ENCODE measurements at regions not wholly inside any gene's neighbourhood (a gene's known extent, or its start where the extent isn't known, plus 50 kb on each side); places are given as distances from the start of the nearest gene placed in this dataset.

DNA sequence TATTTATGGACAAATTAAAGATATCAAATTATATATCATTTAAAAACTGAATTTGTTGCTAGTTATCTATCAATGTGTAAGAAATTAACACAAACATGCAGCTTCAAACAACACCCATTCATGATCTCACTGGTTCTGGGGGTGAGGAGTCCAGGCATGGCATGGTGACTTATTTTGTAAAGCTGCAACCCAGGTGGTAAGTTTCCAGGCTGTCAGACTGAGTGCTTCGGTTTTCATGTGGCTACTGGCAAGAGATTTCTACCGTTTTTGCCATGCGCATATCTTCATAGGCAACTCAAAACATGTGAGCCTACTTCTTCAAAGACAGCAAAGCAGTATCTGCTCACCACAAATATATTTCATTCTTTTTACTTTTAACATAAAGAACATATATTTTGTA, 364.3 kb upstream of the BCHE start:
- no peak for DNase-seq (ENCODE audit: low spot score)
- intact Hi-C loops (cut with DNase I), result no loop called here

DNA sequence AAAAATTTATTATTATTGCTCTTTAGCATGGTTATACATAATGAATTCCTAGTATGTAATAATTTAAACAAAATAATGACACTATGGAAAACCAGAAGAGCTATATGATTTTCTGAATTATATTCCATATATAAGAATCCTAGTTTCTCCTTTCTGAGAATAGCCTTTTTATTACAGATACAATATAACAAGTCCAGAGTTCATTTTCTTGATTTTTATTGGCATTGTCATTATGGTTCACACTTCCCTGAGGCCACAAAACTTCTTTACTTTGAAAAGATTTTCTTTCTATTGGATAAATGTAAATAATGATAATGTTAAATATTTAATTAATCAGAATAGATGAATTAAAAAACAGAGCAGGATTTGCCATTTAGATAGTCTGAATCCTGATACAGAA, 362.3 kb upstream of the BCHE start:
- intact Hi-C loops (cut with DNase I), result no loop called here
- no peak for DNase-seq (ENCODE audit: low spot score)

DNA sequence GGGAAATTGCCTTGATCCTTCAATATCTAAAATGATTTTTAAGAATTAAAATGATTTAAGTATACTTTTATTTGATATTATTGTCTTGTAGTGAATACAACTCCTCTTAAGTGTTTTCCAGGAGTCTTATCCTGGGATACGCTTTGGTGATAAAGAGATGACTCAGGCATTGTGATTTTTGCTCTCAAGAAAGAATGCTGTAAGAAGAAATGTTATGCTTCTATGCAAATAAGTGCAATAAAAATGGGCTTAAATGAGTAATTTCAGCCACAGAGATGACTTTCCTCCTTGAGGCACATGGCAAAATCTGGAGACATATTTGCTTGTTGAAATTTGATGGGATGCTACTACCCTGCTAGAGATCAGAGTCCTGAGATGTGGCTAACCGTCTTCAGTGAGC, 358.6 kb upstream of the BCHE start:
- DNase-seq (ENCODE audit: low spot score), result no peak
- intact Hi-C loops (cut with DNase I), result no loop called here

DNA sequence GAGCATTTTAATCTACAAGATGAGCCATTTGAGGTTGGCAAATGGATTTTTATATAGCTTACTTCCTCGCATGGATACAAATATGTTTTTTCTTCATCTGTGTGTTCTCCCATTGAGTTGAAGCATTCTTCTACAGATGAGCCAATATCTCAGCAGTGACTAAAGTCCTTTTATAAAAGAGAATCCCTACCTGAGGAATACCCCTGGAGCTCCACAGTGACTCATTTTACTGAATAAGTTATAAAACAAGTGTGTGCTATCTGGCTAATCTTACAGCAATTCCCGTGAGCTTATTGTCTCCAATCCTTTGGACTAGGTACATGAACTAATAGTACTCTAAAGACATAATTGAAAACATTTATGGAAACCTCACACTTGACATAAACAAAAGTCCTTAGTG, 354.2 kb upstream of the BCHE start:
- DNase-seq (ENCODE audit: low spot score), result no peak
- intact Hi-C loops (cut with DNase I), result no loop called here

DNA sequence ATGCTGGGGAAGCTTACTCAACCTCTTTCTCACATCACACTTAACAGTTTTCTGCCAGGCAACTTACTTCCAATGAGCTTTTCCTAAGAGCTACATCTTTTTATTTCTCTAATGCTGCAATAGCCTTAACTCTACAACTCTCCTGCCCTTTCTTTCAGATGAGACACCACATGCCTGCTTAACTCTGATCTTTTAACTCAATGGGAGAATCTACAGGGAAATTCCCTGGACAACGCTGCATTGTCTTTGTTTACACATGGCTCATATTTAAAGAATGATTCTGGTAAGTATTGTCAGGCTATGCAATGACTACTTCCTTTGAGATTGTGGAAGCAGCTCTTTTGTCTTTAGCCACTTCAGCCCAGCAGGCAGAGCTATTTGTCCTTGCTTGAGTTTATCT, 353.1 kb upstream of the BCHE start:
- no peak for DNase-seq (ENCODE audit: low spot score)
- intact Hi-C loops (cut with DNase I), result no loop called here

DNA sequence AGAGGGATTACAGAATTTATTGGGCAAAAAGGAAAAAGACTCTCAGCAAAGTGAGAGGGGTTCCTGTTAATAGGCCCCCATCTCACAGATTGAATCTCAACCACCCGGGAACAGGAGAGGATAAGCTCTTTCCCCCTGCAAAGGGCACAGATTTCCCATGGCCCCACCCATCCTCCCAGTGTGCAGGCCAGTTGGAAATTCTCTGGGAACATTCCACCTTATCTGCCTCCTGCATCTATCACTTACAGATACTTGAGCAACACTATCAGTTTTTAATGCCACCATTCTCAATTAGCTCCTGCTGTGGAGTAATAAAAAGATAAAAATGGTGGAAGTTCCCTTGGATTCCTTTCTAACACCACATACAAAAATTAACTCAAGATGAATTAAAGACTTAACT, 350.0 kb upstream of the BCHE start:
- DNase-seq (ENCODE audit: low spot score), result no peak
- intact Hi-C loops (cut with DNase I), result no loop called here

DNA sequence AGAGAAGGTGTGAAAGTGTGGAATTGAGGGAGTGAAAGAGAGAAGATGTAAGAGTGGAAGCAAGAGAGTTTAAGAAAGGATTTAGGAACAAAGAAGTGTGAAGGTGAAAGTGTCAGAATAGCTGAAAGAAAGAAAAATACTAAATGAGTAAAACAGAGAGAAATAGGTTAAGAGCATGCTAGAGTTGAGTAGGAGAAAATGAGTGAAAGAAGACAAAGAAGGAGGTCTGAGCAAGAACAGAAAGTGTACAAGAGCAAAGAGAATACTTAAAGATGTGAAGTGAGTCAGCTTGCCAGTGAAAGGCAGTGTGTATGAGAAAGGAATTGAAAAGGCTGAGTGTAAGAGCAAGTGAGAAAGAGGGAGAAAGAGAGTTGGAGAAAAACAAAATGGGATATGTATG, 348.8 kb upstream of the BCHE start:
- DNase-seq (ENCODE audit: low spot score), result no peak
- intact Hi-C loops (cut with DNase I), result no loop called here

DNA sequence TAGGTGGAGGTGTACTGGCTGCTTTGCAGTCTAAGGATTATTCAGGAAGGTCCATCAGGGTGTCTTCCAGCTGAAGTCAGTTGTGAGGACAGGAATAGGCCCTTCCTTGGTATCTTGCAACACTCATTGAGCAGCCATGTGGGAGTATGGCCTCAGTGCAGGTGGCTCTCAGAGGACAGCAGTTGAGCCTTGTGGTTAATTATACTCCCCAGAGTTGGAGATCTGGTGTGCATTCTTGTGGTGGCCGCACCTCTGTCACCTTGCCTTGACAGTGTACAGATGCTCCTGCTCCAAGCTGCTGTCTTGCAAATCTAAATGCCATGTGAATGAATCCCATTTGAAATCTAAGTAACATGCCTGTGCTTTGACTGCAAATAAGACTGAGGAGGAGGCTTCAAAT, 339.9 kb upstream of the BCHE start:
- DNase-seq (ENCODE audit: low spot score), result no peak
- intact Hi-C loops (cut with DNase I), result no loop called here

DNA sequence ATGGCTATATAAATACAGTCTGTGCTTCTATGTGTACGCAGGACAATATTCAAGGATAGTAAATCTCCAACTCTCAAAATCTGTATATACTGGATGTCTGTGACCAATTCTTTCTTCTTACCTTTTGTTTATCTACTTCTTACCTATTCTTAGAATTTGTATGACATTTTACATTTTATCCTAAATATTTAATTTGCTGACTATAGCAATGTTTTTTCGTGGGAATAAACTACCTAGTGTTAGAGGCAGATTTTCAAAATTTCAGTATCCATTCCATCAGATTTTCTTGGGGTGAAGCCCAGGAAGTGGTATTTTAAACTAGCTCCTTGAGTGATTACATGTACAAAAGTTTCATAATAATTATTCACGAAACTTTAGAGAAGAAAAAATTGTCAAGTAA, 334.5 kb upstream of the BCHE start:
- no peak for DNase-seq (ENCODE audit: low spot score)
- intact Hi-C loops (cut with DNase I), result no loop called here

DNA sequence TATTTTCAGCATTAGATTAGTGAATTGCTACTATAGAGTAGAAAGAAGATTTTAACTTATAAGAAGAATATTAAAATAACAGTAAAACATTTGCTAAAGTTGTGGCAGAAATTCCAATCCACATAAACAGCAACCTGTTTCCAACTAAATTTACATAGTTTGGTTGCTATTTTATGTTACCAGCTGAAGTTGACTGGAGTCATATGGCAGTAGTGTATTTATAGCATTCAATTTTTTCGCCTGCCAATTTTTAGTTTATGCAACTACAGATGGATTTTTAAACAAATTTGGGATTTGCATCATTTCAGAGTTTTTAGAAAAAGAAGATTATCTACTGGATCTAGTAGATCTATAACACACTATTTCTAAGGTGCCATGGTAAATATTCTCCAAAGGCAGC, 332.5 kb upstream of the BCHE start:
- DNase-seq (ENCODE audit: low spot score), result no peak
- intact Hi-C loops (cut with DNase I), result no loop called here

DNA sequence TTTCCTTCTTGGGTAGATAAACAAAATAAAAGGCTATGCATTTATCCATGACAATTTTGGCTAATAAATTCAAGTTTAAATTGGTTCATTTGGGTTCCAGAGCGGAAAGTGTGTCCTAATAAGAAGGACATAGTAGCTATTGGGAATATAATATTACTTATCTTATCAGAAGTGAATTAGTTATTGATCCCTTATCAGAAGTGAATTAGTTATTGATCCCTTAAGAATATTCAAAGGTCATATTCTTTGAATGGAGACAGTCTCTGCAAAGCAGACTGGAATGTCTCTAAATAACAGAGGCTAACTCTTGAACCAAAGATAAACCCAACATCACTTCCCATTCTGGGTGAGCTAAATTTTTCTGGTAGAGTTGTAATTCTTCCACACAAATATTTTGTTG, 290.7 kb upstream of the BCHE start:
- intact Hi-C loops (cut with DNase I), result no loop called here
- no peak for DNase-seq (ENCODE audit: low spot score)

DNA sequence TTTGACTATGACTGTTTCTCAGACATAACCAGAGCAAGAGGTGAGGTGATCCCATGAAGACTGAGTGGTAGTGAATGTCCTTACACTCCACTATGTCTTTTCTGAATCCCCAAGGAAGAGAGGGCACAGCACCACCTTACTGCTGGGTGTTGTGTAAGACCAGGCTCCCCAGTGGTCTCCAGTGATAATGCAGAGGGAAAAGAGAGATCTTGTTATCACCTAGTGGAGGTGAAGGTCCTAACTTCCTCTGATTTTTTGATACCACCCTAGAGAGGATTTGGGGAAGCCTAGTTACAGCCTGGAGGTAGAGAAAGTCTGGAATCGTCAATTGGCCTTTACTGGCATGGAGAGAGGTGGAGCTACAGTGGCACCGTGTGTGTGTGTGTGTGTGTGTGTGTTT, 288.0 kb upstream of the BCHE start:
- DNase-seq (ENCODE audit: low spot score), result no peak
- intact Hi-C loops (cut with DNase I), result no loop called here

DNA sequence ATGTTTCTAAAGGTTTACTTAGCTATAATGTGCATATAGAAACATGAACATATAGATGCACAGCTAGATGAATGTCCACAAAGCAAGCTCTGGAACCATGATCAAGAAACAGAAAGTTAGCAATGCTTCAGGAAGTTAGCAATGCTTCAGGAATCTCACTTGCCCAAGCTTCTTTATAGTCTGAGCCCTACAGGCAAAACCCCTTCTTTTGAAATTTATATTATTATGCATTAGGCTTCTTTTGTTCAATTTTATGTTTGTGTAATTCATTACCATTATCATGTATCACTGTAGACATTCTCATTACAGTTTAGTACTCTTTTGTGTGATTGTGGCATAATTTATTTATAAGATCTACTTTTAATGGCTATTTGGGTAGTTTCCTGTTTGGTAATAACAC, 286.4 kb upstream of the BCHE start:
- intact Hi-C loops (cut with DNase I), result no loop called here
- no peak for DNase-seq (ENCODE audit: low spot score)

DNA sequence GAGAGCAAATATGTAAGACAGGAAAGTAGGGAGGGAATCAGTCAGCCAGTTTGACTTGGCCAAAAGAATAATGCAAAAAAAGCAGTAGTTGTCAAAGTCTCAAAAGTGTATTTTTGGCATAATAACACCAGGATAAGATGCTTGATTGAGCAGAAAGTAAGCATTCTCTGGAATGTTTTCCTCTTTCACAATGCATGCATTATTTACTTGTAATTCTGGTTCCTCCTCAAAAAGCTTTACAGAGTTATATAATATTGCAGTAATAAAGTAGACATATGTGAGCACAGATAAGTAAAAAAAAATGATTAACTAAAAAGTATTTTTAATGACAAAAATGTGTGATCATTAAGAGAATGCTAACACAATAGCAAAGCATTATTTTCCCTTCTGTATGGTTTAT, 285.9 kb upstream of the BCHE start:
- intact Hi-C loops (cut with DNase I), result no loop called here
- DNase-seq (ENCODE audit: low spot score), result no peak

DNA sequence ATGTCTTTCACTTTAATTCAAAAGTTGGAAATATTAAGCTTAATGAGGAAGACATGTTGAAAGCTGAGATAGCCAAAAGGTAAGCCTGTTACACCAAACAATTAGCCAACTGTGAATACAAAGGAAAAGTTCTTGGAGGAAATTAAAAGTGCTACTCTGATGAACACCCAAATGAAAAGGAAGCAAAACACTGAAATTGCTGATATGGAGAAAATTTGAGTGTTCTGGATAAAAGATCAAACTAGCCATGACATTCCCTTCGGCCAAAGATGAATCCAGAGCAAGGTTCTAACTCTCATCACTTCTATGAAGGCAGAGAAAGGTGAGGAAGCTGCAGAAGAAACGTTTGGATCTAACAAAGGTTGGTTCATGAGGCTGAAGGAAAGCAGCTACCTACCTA, 280.8 kb upstream of the BCHE start:
- intact Hi-C loops (cut with DNase I), result no loop called here

DNA sequence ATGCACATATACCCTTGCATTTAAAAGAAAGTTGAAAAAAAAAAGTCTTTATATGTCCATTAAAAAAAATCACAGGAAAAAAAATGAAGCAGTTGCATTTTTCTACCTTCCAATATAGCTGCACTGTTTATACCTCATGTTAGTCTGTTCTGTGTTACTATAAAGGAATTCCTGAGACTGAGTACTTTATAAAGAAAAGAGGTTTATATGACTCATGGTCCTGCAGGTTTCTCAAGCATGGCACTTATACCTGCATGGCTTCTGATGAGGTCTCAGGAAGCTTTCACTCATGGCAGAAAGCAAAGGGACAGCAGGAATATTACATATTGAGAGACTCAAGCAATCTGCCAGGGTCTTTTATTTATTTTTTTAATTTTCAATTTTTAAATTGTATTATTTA, 277.2 kb upstream of the BCHE start:
- intact Hi-C loops (cut with DNase I), result no loop called here
- no peak for DNase-seq (ENCODE audit: low spot score)

More for the DNA sequence above, 280.8 kb upstream of the BCHE start:
- no peak for DNase-seq (ENCODE audit: low spot score)

DNA sequence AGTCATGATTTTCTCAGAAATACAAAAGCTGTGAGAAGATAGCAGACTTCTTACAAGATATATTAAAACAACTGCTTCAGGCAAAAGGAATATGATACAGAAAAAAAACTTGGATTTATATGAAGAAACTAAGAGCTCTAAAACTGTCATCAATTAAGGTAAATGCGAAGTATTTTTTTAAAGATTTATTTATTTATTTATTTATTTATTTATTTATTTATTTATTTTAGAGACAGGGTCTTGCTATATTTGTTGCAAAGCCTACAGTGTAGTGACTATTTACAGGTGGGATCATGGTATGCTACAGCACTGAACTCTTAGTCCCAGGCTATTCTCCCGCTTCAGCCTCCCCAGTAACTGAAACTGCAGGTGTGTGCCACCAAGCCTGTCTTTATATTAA, 274.3 kb upstream of the BCHE start:
- intact Hi-C loops (cut with DNase I), result no loop called here
- no peak for DNase-seq (ENCODE audit: low spot score)

DNA sequence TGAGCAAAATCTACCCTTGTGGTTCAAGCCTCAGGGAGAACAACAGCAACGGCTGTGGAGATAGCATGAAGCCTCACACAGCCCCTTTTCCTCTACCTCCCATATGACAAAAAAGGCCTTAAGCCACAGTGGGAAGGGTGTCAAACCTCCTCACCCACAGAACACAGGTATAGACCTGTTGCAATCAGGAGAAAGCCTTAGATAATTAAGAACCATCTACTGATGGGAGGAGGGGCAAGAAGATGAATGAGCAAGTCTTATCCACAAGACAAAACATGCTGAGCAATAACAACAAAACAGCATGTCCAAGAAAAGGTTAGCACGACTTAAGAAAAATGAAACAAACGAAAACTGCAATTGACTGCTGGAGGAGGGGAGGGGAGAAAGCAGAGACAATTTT, 272.9 kb upstream of the BCHE start:
- intact Hi-C loops (cut with DNase I), result no loop called here
- DNase-seq (ENCODE audit: low spot score), result no peak

DNA sequence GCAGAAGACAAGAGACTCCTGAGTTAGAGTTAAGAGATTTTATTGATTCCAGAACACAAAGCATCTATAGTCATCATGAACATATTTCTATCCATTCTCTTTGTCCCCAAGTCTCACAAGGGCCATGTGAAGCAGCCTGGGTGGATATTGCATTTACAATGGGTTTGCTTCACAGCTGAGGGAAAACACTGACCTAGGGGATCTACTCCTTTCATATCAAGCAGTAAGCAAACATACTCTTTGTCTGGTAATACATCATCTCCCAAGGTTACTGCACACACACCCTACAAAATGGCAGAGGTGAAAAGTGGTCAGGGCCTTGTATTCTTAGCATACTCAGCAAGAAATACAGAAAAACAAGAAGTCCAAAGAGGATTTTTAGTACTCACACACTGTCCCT, 267.7 kb upstream of the BCHE start:
- no peak for DNase-seq (ENCODE audit: low spot score)
- intact Hi-C loops (cut with DNase I), result no loop called here

DNA sequence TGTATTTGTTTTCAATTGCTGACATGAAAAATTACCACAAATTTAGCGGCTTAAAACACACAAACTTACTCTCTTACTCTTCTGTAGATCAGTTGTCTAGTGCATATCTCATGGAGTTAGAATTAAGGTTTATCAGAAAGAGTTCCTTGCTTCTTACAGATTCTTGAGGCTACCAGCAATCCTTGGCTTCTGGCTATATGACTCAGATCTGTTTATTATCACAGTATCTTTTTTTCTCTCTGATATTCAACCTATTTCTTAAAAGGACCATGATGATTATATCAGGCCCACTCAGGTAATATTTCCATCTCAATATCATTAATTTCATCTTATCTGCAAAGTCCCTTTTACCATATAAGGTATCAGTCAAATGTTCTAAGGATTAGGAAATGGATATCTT, 263.5 kb upstream of the BCHE start:
- intact Hi-C loops (cut with DNase I), result no loop called here

DNA sequence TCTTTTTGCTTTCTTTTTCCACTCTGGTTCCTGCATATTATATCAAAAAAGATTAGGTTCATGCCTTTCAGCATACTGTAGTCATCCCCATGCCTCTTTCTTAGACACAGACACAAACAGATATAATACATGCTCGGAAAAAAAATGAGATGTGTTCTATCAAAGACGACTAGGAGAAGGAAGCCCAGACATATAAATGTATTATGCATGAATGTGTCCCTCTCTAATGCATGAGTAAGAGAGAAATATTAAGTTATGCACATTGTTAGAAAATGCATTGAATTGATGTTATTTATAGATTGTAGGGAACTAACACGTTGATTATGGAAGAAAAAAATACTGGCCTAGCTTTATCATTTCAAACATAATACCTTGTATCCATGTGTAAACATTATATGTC, 252.4 kb upstream of the BCHE start:
- intact Hi-C loops (cut with DNase I), result no loop called here
- DNase-seq (ENCODE audit: low spot score), result no peak

More for the DNA sequence above, 263.5 kb upstream of the BCHE start:
- DNase-seq (ENCODE audit: low spot score), result no peak

DNA sequence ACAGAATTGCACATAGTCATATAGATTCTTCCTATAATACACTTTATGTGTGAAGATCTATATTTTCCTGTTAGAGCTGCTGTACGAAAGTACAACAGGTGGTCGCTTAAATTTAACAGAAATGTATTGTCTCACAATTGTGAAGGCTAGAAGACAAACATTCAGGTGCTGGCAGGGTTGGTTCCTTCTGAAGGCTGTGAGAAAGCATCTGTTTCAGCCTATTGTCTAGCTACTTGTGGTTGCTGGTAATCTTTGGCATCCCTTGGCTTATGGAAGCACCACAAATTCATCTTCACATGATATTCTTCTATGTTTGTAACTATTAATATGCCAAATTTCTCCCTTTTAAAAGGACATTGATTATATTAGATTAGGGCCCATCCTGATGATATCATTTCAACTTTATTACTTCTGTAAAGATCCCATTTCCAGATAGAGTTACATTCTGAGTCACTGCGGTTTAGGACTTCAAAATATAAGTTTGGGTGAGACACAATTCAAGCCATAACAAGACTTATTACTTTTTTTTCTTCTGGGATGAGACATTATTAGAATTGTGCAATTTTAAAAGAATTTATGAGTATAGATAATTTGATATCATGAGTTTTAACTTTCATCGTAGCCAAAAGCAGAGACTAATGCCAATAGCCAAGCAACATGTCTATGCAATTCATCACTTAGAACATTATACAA, 248.1 kb upstream of the BCHE start:
- intact Hi-C loops (cut with DNase I), result no loop called here

More for the DNA sequence above, 248.1 kb upstream of the BCHE start:
- no peak for DNase-seq (ENCODE audit: low spot score)
